DND-41 (cell line): ENCODE measurements at regions not wholly inside any gene's neighbourhood (a gene's known extent, or its start where the extent isn't known, plus 50 kb on each side); places are given as distances from the start of the nearest gene placed in this dataset.

Source experiments
- ATAC-seq: fragments of 200-7000 bp; cut with Tn5 transposase; 3 replicates; pipeline ENCODE4 v1.9.1; 2021; ENCODE audit warnings: low read depth; ENCODE audit not compliant: insufficient read depth
- DNase-seq: peaks from one replicate; pipeline ENCODE4 v3.0.0-alpha.2; 2020
- H2AFZ ChIP-seq: 2 replicates; pipeline ENCODE4 v1.6.0; 2012; ENCODE audit warnings: low read depth, low read length
- H3K27ac ChIP-seq: 2 replicates; pipeline ENCODE4 v1.5.1; 2012; ENCODE audit warnings: low read length, inconsistent platforms
- H3K27me3 ChIP-seq: fragments of 200-600 bp; sonication (generic); 2 replicates; pipeline ENCODE4 v1.6.0; 2012; ENCODE audit warnings: low read length, mild to moderate bottlenecking, inconsistent platforms; ENCODE audit not compliant: insufficient read depth, poor library complexity
- H3K36me3 ChIP-seq: 2 replicates; pipeline ENCODE4 v1.5.1; 2012; ENCODE audit warnings: low read length, inconsistent platforms; ENCODE audit not compliant: insufficient read depth
- H3K4me1 ChIP-seq: 2 replicates; pipeline ENCODE4 v1.5.1; 2012; ENCODE audit warnings: mild to moderate bottlenecking, low read length; ENCODE audit not compliant: insufficient read depth
- H3K4me2 ChIP-seq: 2 replicates; pipeline ENCODE4 v1.6.0; 2012; ENCODE audit warnings: mild to moderate bottlenecking, moderate library complexity, low read length, inconsistent platforms; ENCODE audit not compliant: insufficient read depth
- H3K4me3 ChIP-seq, 2 experiments: fragments of 200-600 bp in 1 of 2; shearing (Covaris generic) in 1 of 2; 2 replicates each; pipeline ENCODE4 v1.5.1; 2012 to 2016; ENCODE audit warnings: inconsistent platforms in 2 of 2, low read length in 2 of 2, mild to moderate bottlenecking in 2 of 2, low read depth in 1 of 2, moderate library complexity in 1 of 2
- H3K79me2 ChIP-seq: 2 replicates; pipeline ENCODE4 v1.6.0; 2012; ENCODE audit warnings: low read length, inconsistent platforms; ENCODE audit not compliant: insufficient read depth
- H3K9ac ChIP-seq: 2 replicates; pipeline ENCODE4 v1.6.0; 2012; ENCODE audit warnings: low read depth, mild to moderate bottlenecking, inconsistent platforms, low read length, moderate library complexity
- H3K9me3 ChIP-seq: 2 replicates; pipeline ENCODE4 v1.5.1; 2012; ENCODE audit warnings: low read length, moderate library complexity, mild to moderate bottlenecking, inconsistent platforms; ENCODE audit not compliant: insufficient read depth, severe bottlenecking
- H4K20me1 ChIP-seq: 2 replicates; pipeline ENCODE4 v1.6.0; 2012; ENCODE audit warnings: low read length; ENCODE audit not compliant: insufficient read depth
- CTCF ChIP-seq: IDR thresholded peaks from 2 replicates; pipeline ENCODE4 v1.5.1; 2012; ENCODE audit warnings: borderline replicate concordance, low read length, moderate library complexity, mild to moderate bottlenecking; ENCODE audit not compliant: poor library complexity, severe bottlenecking; ENCODE audit errors: extremely low read depth
- EZH2 ChIP-seq: IDR thresholded peaks from 3 replicates; pipeline ENCODE4 v1.6.1; 2012; ENCODE audit warnings: borderline replicate concordance, low read depth, mild to moderate bottlenecking, moderate library complexity, low read length, inconsistent platforms; ENCODE audit not compliant: severe bottlenecking

GRCh38 chr12:128078301-128078971, 188.5 kb upstream of the TMEM132C start:
- H3K4me3 ChIP-seq: no peak overlapping the region
- no peak for DNase-seq
- no peak overlapping the region for H3K9ac ChIP-seq

GRCh38 chr12:128079446-128079845, 187.5 kb upstream of the TMEM132C start:
- Histone ChIP-seq H2AFZ (no peak overlapping the region), H3K4me1 (no peaks in the 10 kb centered on the region), H3K36me3 (no peaks in the 10 kb centered on the region), H3K27ac (no peak overlapping the region), H4K20me1 (no peaks in the 10 kb centered on the region), H3K9me3 (peaks cover 9% of the 10 kb centered on the region), H3K4me3 (no peak overlapping the region), H3K27me3 (no peaks in the 10 kb centered on the region), H3K79me2 (no peaks in the 10 kb centered on the region), H3K9ac (no peak overlapping the region), H3K4me2 (no peak overlapping the region)
- ATAC-seq (no peak), DNase-seq (no peak)
- TF ChIP-seq EZH2: no peak
- no peak for TF ChIP-seq CTCF

More at GRCh38 chr12:128078301-128078971, 188.5 kb upstream of the TMEM132C start:
- Histone ChIP-seq H3K36me3 (no peaks in the 10 kb centered on the region), H3K4me2 (no peak overlapping the region), H3K4me1 (no peaks in the 10 kb centered on the region), H2AFZ (no peak overlapping the region), H3K27me3 (no peaks in the 10 kb centered on the region), H3K27ac (no peak overlapping the region), H4K20me1 (no peaks in the 10 kb centered on the region), H3K9me3 (peaks cover 9% of the 10 kb centered on the region), H3K79me2 (no peaks in the 10 kb centered on the region)
- no peak for TF ChIP-seq CTCF
- TF ChIP-seq EZH2: no peak
- ATAC-seq: no peak

GRCh38 chr12:128083132-128083729, 183.7 kb upstream of the TMEM132C start:
- no peaks in the 10 kb centered on the region for H3K9me3 ChIP-seq
- no peak for TF ChIP-seq EZH2
- TF ChIP-seq CTCF: no peak
- H3K4me3 ChIP-seq: no peak overlapping the region
- no peak overlapping the region for H3K9ac ChIP-seq
- H3K27ac ChIP-seq: no peak overlapping the region
- no peak overlapping the region for H2AFZ ChIP-seq
- H3K4me2 ChIP-seq: no peak overlapping the region
- no peaks in the 10 kb centered on the region for H3K36me3 ChIP-seq
- H3K4me1 ChIP-seq: no peaks in the 10 kb centered on the region
- DNase-seq: no peak
- no peaks in the 10 kb centered on the region for H3K79me2 ChIP-seq
- H3K27me3 ChIP-seq: no peaks in the 10 kb centered on the region
- no peak for ATAC-seq
- no peaks in the 10 kb centered on the region for H4K20me1 ChIP-seq
